Bone marrow (tissue), 2 donors: ENCODE measurements at regions not wholly inside any gene's neighbourhood (a gene's known extent, or its start where the extent isn't known, plus 50 kb on each side); places are given as distances from the start of the nearest gene placed in this dataset.

Source experiments
- DNase-seq, 2 donors: peaks; one replicate each; lab custom pipeline; 2025; lab: John Stamatoyannopoulos, UW

DNA sequence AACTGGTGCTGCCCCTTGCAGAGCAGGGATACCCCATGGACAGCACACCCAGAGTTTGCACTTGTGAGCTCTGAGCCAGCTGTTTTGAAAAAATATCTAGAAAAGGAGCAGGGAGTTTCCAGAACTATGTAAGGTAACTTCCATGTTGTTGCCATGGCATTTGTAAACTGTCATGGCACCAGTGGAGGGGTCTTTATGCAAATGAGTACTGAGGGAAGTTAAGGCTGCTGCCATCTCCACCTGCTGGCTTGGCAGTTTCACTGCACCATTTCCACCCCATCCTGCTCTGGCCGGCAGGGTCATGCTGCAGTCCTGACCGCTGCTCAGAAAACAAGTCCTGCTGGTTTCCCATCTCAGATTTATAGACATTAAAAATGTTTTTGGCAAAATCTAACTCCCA is 52.3 kb upstream of the SNTG2 start:
- DNase-seq, result no peak

DNA sequence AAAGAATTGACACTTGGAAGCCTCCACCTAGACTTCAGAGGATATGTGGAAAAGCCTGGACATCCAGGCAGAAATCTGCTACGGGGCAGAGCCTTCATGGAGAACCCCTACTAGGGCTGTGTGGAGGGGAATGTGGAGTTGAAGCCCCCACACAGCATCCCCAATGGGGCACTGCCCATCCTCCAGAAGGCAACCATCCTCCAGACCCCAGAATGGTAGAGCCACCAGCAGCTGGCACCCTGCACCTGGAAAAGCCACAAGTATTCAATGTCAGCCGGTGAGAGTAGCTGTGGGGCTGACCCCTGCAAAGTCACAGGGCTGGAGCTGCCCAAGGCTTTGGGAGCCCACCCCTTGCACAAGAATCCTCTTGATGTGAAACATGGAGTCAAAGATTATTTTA is 53.6 kb upstream of the SNTG2 start:
- DNase-seq, result no peak

DNA sequence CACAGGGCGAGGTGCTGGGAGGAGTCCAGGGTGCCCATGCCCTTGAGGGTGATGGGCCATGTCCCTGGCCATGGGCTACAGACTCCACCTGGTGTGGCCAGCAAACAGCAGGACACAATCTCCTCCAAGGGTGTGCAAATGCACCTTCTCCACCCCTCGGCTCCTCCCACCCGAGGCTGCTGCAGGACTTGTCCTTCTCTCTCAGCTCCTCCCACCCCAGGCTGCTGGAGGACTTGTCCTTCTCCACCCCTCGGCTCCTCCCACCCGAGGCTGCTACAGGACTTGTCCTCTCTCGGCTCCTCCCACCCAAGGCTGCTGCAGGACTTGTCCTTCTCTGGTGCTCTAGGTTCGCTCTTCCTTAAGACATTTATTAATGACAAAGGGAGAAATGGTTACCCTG is 57.3 kb upstream of the SNTG2 start:
- DNase-seq, result no peak

DNA sequence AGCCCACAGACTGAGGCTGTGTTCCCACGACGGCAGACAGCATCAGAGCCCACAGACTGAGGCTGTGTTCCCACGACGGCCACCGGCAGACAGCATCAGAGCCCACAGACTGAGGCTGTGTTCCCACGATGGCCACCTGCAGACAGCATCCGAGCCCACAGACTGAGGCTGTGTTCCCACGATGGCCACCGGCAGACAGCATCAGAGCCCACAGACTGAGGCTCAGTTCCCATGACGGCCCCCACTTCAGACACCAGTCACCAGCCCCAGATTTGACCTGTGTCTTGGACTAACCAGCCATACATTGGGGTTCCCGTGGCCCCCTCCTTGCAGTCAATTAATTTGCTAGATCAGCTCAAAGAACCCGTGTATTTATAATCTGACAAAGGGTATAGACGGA is 57.8 kb upstream of the SNTG2 start:
- no peak for DNase-seq

DNA sequence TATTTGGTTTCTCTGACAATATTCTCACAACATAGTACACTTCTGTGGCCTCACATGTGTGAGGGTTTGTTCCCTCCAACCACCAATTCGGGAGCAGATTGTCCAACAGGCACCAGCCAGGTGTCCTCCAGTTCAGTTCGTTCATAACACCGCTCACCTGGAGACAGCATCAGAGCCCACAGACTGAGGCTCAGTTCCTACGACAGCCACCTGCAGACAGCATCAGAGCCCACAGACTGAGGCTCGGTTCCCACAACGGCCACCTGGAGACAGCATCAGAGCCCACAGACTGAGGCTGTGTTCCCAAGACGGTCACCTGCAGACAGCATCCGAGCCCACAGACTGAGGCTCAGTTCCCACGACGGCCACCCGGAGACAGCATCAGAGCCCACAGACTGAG is 58.2 kb upstream of the SNTG2 start:
- DNase-seq, result no peak

DNA sequence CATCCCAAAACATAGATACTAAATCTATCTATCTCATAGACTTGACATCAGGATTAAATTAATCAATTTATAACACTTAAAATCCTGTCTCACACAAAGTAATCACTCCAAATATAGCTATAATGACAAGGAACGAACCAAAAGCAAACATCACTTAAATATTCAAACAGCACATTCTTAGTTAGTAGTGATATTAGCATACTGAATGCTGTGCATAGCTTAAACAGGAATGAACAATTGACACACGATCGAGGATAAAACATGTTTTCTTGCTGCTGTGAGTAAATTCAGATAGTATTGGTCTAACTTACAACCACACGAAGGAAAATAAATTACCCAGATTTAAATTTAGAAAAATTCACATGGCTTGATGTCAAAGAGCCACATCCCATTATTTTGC is 58.9 kb upstream of the SNTG2 start:
- DNase-seq, result no peak

DNA sequence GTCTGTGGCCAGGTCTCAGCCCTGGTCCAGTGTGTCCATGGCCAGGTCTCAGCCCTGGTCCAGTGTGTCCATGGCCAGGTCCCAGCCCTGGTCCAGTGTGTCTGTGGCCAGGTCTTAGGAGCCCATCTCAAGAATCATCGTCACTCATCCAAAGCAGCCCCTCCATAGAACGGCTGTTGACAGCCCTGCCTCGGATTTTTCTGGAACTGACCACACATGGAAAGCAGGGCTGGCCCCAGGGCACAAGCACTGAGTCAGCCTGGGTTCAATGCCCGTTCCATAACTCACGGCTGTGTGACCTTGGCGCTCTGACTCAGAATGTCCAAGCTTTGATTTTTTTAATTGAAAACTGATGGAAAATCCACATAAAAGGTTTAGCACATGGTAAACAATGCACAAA is 59.9 kb upstream of the SNTG2 start:
- DNase-seq, result no peak

DNA sequence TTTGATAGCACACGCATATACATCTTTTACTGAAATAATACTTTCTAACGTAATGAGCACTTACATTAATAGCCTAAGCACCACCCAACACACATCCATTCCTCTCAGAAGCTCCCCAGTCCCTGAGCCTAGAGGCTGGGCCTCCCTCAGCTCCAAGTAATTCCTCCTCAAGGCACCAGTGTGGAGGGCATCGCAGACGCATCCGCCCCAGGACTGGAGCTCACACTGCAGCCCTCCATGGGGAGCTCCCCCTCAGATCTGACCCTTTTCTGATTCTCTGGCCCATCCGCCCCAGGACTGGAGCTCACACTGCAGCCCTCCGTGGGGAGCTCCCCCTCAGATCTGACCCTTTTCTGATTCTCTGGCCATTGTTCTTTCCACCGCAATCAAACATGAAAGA is 60.4 kb upstream of the SNTG2 start:
- no peak for DNase-seq

DNA sequence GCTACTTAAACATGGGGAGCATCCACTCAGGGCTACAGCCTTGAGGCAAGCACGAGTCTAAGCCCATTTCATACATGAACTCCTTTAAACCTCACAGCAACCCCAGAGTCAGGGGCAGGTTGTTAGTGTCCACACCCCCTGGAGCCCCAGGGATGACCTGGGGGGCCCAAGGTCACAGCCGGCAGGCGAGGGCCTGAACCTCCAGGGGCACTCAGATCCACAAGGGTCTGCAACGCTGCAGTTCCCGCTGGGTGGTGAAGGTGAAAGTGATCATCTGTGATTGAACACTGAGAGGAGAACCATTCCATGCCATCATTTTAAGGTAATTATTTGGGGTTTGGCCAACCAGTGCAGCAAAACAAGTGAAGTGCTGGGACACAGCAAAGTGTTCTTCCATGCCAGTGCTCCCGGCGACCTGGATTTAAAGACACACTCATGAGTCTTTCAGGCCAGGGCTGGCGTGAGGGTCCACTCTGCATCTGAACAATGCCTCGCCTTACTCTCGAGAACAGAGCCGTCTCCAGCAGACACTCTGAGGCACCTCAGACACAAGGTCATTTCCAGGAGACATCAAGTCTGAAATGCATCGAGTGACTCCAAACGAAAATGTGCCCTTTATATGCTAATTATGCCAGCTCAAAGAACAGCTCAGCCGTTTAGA is 61.6 kb upstream of the SNTG2 start:
- no peak for DNase-seq

DNA sequence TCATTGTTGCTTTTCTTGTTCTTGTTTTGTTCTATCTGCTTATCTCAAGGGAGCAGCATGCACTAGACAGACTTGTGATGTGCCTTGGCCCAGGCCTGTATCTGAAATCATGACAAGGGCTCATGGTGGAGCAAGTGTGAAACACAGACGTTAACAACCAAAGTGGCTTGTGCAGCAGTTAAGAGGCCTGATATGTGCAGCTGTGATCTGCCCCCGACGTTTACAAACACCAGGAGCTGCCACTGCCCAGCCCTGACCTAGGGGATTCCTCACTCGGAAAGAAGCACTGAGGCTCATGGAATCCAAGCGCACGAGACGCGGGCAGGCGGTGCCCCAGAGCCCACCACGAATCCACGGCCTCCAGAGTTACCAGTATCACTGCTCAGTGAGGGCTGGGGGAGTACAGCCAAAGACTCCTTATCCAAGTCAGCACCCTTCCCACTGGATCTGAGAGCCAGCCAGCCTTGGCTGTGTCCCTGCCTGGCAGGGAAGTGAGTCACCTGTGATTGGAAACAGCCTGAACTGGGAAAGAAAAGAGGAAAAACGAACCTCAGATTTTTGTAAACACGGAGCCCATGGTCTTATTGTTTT is 62.3 kb upstream of the SNTG2 start:
- DNase-seq, result no peak

DNA sequence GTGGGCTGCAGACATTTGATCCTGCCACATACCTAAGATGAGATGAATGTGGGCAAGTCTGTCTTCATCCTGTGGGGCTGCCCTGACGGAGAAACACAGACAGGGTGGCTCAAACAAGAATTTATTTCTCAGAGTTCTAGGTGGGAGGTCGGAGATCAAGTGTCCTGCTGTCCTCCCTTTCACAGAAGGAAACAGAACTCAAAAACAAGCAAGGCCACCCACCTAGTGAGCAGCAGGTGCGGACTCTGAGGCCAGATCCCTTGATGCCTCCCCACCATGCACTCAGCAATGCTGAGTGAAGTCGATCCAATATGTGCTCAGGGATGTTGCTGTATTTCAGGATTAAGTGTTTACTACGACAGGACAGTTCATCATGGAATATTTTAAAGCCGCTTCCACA is 63.0 kb upstream of the SNTG2 start:
- no peak for DNase-seq

DNA sequence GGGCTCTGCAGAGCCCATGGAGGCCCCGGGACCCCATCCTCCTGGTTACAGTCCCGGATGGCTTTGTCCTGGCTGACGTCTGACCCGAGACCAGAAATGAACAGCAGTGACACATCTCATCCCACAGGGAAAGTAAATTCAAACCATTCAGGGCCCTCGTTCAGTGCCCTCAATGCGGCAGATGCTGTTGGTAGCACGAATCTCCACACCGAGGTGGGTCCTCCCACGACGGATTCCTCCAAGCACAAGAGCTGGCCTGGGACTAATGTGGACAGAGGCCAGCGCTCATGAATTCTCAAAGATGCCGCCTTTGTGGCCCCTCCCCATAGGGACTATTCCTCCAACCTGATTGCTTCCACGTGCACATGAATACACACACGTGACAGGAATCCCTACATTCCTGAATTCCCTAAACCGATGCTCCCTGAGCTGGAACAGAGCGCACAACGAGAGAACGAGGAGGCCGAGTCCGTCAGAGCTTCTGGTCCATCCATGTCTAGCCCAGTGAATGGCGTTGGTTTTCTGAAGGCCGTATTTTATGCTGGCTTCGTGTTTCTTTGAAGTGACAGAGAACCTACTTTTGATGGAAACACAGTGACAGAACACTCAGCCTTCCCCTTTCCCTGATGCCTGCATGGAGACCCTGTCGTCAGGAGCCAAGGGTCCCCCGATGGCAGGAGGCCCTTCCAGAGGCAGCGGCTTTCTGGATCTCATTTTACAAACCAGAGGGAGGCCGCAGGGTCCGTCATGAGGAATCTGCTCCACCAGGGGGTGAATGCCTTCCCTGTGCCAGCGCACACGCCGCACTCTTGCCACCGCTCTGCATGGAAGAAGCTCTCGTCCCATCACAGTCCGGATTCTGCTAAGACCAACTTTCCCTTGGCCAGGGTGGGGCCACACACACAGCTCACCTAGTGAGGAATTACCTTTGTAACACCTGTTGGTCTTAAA is 64.3 kb upstream of the SNTG2 start:
- no peak for DNase-seq

DNA sequence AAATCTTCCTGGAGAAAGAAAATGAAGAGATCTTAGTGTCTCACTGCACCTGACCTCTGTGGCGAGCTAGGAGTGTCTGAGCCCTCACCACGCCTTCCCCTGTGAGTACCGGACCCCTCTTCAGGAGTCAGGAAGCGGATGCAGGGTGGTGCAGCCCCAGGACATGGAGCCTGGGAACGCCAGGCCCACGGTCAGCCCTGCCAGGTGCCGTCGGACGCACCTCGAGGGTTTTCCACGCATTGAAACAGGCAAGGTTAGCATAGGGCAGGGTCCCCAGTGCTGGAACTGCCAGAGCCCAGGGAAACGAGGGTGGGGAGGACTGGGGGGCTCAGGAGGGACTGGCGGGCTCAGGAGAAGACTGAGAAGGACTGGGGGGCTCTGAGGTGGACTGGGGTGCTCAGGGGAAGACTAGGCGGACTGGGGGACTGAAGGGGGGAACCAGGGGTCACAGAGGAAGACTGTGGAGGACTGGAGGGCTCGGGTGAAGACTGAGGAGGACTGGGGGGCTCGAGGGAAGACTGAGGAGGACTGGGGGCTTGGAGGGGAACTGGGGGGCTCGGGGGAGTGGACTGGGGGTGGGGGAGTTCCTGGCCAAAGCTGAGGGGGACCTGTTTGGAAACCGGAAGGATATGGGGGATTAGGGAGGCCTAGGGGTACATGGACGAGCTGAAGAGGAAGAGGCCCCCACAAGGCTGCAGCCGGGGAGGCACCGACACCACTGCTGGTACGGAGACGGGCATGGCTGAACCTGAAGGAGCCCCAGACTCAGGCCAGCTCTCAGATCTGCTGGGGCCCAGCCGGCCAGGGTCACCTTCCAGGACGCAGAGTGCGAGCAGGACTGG is 65.2 kb upstream of the SNTG2 start:
- DNase-seq, result no peak

DNA sequence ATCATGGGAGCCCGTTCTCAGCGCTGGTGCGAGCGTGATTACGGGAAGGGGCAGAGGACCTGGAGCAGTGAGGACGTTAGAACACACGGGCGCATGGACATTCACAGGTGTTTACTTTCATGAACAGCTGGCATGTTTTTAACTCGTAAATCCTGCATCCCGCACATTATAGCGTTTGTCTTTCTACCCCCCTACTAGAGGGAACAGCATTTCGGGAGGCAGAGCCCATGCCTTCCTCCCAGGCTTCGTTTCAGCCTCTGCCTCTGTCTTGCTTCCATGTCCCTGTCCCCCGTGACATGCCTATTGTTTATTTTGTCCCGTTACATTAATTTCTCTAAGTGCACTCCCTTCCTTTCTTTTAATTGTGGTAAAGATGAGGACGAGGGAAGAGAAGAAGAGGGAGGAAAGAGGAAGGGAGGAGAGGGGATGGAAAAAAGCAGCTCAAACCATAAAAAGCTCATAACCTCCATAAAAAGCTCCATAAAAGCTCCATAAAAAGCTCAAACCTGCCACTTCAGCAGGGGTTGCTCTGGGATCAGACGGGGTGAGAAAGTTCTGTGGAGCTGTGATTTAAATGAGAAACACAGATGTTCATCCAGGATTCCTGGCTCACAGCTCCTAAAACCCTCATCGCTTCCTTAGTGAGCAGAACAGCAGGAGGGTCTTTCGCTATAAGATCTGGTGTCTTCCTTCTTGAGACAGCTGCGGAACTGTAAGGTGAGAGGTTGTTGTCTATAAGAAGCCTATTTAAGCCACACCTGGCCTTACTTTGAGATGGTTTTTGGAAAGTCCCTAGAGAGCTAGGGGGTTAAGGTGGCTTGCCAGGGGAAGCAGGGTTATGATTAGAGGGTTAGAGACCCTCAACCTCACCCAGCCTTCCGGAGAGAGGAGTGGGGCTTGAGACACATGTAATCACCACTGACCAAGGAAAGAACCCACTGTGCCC is 66.6 kb upstream of the SNTG2 start:
- DNase-seq, result no peak

DNA sequence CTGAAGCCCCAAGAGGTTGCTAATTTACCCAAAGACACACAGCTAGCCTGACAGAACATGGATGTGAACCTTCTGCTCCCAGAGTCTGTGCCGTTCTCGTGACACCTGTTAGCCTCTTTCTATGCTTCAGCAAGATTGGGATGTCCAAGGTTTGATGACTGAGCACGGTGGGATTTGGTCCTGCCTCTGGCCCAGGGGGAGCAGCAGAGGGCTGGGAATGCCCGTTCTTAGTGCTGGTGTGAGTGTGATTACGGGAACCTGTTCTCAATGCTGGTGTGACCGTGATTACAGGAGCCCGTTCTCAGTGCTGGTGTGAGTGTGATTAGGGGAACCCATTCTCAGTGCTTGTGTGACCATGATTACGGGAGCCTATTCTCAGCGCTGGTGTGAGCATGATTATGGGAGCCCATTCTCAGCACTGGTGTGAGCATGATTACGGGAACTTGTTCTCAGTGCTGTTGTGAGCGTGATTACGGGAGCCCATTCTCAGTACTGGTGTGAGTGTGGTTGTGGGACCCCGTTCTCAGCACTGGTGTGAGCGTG is 67.3 kb upstream of the SNTG2 start:
- no peak for DNase-seq

DNA sequence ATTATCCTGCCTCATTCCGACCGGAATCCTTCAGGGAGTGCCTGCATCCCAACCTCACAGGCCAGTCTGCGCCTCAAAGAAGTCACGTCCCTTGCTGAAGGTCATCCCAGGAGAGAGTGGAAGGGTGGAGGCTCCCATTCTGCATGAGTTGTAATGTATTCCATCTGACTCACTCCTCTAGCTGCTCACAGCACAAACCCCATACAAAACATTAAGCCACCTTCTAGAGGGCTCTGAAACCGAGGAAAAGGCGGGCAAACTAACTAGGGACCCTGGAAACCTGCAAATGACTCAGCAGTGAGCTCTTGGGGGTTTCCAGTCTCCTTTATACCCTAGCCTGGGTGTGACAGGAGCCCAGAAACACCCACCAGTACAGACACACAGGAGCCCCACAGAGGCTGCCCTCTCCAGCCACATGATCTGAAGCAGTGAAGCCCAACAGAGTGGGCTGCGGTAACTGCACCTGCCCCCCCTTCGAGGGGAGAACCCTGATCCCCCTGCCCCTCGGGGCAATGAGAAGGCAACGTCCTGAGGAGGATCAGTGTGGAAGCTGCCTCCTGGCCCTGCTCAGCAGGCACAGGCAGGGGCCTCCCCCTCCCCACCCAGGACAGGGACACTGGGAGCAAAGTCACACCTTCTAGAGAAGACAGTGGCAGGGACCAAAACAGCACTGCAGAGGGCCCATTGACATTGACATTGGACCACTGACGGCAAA is 69.3 kb upstream of the SNTG2 start:
- no peak for DNase-seq

DNA sequence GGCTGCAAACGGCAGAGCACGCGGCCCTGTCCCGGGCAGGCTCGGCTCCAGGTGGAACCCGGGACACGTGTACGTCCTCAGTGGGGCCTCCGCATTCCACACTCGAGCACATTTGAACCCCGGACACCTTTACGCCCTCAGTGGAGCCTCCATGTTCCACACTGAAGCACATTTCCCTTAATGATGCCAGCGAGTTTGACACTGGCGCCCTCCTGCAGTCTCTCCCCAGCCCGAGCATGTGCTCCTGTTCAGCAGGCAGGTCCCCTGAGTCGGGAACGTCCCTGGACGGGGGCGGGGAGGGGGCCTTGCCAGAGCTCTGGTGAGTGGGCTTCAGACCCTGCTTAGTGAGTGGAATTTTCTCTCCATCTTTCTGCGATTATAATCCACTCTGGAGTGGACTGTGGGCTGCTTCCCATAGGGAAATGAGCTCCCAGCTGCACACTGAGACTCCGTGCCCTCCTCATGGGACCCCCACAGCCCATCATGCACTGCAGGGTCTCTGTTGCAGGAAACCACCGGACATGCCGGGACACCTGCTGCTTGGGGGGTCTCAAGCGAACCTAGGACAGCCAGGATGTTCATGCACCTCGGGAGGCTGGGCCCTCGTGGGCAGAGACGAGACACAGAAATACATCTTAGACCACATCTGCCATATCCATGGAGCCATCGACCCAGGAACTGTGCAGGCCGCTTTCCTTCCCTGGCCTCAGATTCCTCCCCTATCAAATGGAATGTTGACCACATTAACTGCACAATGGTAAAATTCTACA is 70.3 kb upstream of the SNTG2 start:
- no peak for DNase-seq

DNA sequence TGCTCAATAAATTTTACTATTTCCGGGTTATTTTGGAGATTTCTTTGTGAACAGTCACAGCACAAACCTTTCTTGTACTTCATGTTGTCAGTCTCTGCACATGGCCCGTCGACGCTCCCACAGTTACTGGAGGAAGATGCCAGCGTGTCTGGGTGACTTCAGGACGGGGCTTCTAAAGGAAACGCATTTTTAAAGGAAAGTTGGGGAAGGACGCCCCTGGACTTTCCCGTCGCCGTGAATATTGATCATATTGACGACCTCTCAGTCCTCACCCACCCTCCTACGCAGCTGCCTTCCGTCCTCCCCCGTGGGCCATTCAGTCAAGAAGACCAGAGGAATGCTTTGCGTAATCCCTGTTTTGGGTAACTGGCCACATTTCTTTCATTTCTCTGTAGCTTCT is 71.1 kb upstream of the SNTG2 start:
- no peak for DNase-seq

DNA sequence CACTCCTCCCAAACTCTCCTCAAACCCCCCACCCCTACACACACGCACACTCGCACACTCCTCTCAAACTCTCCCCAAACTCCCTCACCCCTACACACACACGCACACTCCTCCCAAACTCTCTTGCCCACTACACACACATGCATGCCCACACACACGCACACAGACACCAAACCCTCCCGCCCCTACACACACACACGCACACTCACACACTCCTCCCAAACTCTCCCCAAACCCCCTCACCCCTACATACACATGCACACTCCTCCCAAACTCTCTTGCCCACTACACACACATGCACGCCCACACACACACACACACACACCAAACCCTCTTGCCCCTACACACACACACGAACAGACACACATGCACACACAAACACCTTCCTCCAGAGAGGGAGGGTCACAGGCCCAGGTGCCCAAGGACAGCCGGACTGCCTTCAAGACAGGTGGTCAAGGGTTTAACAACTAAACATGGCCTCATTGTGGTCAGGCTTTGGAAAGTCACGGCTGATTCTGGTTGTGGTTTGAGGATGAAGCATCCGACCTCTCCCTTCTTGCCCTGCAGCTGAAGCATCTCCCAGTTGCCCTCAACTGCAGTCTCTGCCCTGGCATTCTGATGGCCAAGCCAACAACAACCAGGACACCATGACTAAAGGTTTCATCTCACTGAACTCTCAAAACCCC is 72.3 kb upstream of the SNTG2 start:
- DNase-seq, result no peak
